Vagina (tissue), 2 donors: ENCODE measurements at regions not wholly inside any gene's neighbourhood (a gene's known extent, or its start where the extent isn't known, plus 50 kb on each side); places are given as distances from the start of the nearest gene placed in this dataset.

Source experiments
- CTCF ChIP-seq, 3 experiments: fragments of 450-650 bp in 2 of 3; fragments of 200-600 bp in 1 of 3; sonication (generic) in 1 of 3; IDR thresholded peaks; one replicate each; pipeline ENCODE4 v1.5.1; 2017 to 2019; ENCODE audit warnings: antibody characterized with exemption in 3 of 3, mild to moderate bottlenecking in 2 of 3, moderate library complexity in 2 of 3
- POLR2A ChIP-seq, 2 donors: fragments of 450-650 bp; IDR thresholded peaks; one replicate each; pipeline ENCODE4 v1.6.1; 2017; ENCODE audit warnings: antibody characterized with exemption in 2 of 2, mild to moderate bottlenecking in 2 of 2, moderate library complexity in 2 of 2
- POLR2AphosphoS5 ChIP-seq, 2 donors: sonication (generic); formaldehyde crosslinking; IDR thresholded peaks; one replicate each; pipeline ENCODE4 v1.9.0; 2017; ENCODE audit warnings: antibody characterized with exemption in 2 of 2, mild to moderate bottlenecking in 2 of 2, low read depth in 1 of 2; ENCODE audit not compliant: insufficient read depth in 1 of 2

- TF ChIP-seq POLR2A (IDR thresholded peaks at IDR 0.05) (no peak), CTCF (IDR thresholded peaks at IDR 0.05) (no peak), POLR2AphosphoS5 (IDR thresholded peaks at IDR 0.05; ENCODE audit: insufficient read depth in 1 of 2, low read depth in 1 of 2) (no peak)
These were observed 65.9 kb upstream of the RAB11FIP2 start for GRCh38 chr10:118112543-118113125.
